HT-29 (cell line): ENCODE measurements at regions not wholly inside any gene's neighbourhood (a gene's known extent, or its start where the extent isn't known, plus 50 kb on each side); places are given as distances from the start of the nearest gene placed in this dataset.

Source experiments
- DNase-seq: peaks from one replicate; pipeline ENCODE4 v3.0.0-alpha.2; 2015; ENCODE audit warnings: low spot score

GRCh38 chr3:124439603-124440002, 290.6 kb upstream of the UMPS start:
- no peak for DNase-seq

- no peak for DNase-seq
Measured at GRCh38 chr3:124441766-124442165, 288.5 kb upstream of the UMPS start.

GRCh38 chr3:124442463-124442862, 287.8 kb upstream of the UMPS start:
- no peak for DNase-seq

GRCh38 chr3:124443446-124443845, 286.8 kb upstream of the UMPS start:
- no peak for DNase-seq

- DNase-seq: no peak
Measured at GRCh38 chr3:124444075-124444474, 286.2 kb upstream of the UMPS start.

- no peak for DNase-seq
Measured at GRCh38 chr3:124444896-124445295, 285.4 kb upstream of the UMPS start.

- DNase-seq: no peak
Measured at GRCh38 chr3:124447845-124448244, 282.4 kb upstream of the UMPS start.

- no peak for DNase-seq
Measured at GRCh38 chr3:124448954-124449353, 281.3 kb upstream of the UMPS start.

GRCh38 chr3:124450366-124450765, 279.9 kb upstream of the UMPS start:
- no peak for DNase-seq

GRCh38 chr3:124451630-124452317, 278.5 kb upstream of the UMPS start:
- no peak for DNase-seq

GRCh38 chr3:124453189-124453588, 277.1 kb upstream of the UMPS start:
- no peak for DNase-seq

- DNase-seq: no peak
Measured at GRCh38 chr3:124455891-124456290, 274.4 kb upstream of the UMPS start.

- DNase-seq: no peak
Measured at GRCh38 chr3:124456506-124456905, 273.7 kb upstream of the UMPS start.

- DNase-seq: no peak
Measured at GRCh38 chr3:124459678-124460077, 270.6 kb upstream of the UMPS start.

GRCh38 chr3:124461126-124461525, 269.1 kb upstream of the UMPS start:
- DNase-seq: no peak

GRCh38 chr3:124461838-124462632, 268.2 kb upstream of the UMPS start:
- DNase-seq: no peak

- peak; percentile 42 for DNase-seq
Measured at GRCh38 chr3:124463234-124463633, 267.0 kb upstream of the UMPS start.

GRCh38 chr3:124467980-124468902, 262.0 kb upstream of the UMPS start:
- peak; percentile 90 for DNase-seq

GRCh38 chr3:124469555-124469954, 260.7 kb upstream of the UMPS start:
- DNase-seq: no peak

- no peak for DNase-seq
Measured at GRCh38 chr3:124478830-124479229, 251.4 kb upstream of the UMPS start.

- DNase-seq: no peak
Measured at GRCh38 chr3:124483915-124484470, 246.3 kb upstream of the UMPS start.

GRCh38 chr3:124486324-124486723, 243.9 kb upstream of the UMPS start:
- DNase-seq: peak; percentile 34
